ENCODE measurements at regions not wholly inside any gene's neighbourhood (a gene's known extent, or its start where the extent isn't known, plus 50 kb on each side); places are given as distances from the start of the nearest gene placed in this dataset.
"Not testable (repeated sequence)": the region's sequence is repeated elsewhere in the genome, so short reads cannot be mapped to it uniquely, and the experiment has no call there.

GRCh38 chr16:76059701-76060100 is 217.5 kb upstream of the CNTNAP4 start:
- Histone ChIP-seq H3K9ac (ENCODE audit: low read length) (no peak overlapping the region), H3K9me3 (ENCODE audit: control insufficient read depth, insufficient read depth, low read depth, low read length) (no peaks in the 10 kb centered on the region), H3K4me1 (ENCODE audit: control insufficient read depth, insufficient read depth, low read length) (no peaks in the 10 kb centered on the region), H3K4me3 (ENCODE audit: low read depth, low read length) (no peak overlapping the region), H3K27me3 (ENCODE audit: control insufficient read depth, insufficient read depth, low read length) (no peaks in the 10 kb centered on the region; the same call in 1 of the 2 replicates), H3K36me3 (ENCODE audit: control insufficient read depth, insufficient read depth, low read length) (no peaks in the 10 kb centered on the region), H3K27ac (ENCODE audit: low read depth, low read length) (no peak overlapping the region)

- Histone ChIP-seq H3K27me3 (ENCODE audit: control insufficient read depth, insufficient read depth, low read length) (no peaks in the 10 kb centered on the region), H3K4me3 (ENCODE audit: low read depth, low read length) (no peak overlapping the region), H3K4me1 (ENCODE audit: control insufficient read depth, insufficient read depth, low read length) (no peaks in the 10 kb centered on the region), H3K27ac (ENCODE audit: low read depth, low read length) (no peak overlapping the region), H3K9ac (ENCODE audit: low read length) (no peak overlapping the region), H3K9me3 (ENCODE audit: control insufficient read depth, insufficient read depth, low read depth, low read length) (peaks cover 3% of the 10 kb centered on the region; the same call in 1 of the 2 replicates), H3K36me3 (ENCODE audit: control insufficient read depth, insufficient read depth, low read length) (no peaks in the 10 kb centered on the region)
Measured at GRCh38 chr16:76071690-76072089, 205.5 kb upstream of the CNTNAP4 start.

- H3K9ac ChIP-seq (ENCODE audit: low read length), result no peak overlapping the region
- H3K9me3 ChIP-seq (ENCODE audit: control insufficient read depth, insufficient read depth, low read depth, low read length), result no peaks in the 10 kb centered on the region
- no peaks in the 10 kb centered on the region; the same call in 1 of the 2 replicates for H3K27me3 ChIP-seq (ENCODE audit: control insufficient read depth, insufficient read depth, low read length)
- no peak overlapping the region for H3K27ac ChIP-seq (ENCODE audit: low read depth, low read length)
- H3K4me1 ChIP-seq (ENCODE audit: control insufficient read depth, insufficient read depth, low read length), result no peaks in the 10 kb centered on the region
- no peaks in the 10 kb centered on the region for H3K36me3 ChIP-seq (ENCODE audit: control insufficient read depth, insufficient read depth, low read length)
- H3K4me3 ChIP-seq (ENCODE audit: low read depth, low read length), result no peak overlapping the region
Measured at GRCh38 chr16:76081967-76082366, 195.2 kb upstream of the CNTNAP4 start.

GRCh38 chr16:76106647-76107046 is 170.6 kb upstream of the CNTNAP4 start:
- Histone ChIP-seq H3K9me3 (ENCODE audit: control insufficient read depth, insufficient read depth, low read depth, low read length) (peaks cover 11% of the 10 kb centered on the region; the same call in 1 of the 2 replicates), H3K4me3 (ENCODE audit: low read depth, low read length) (no peak overlapping the region), H3K27ac (ENCODE audit: low read depth, low read length) (no peak overlapping the region), H3K36me3 (ENCODE audit: control insufficient read depth, insufficient read depth, low read length) (no peaks in the 10 kb centered on the region), H3K27me3 (ENCODE audit: control insufficient read depth, insufficient read depth, low read length) (no peaks in the 10 kb centered on the region), H3K4me1 (ENCODE audit: control insufficient read depth, insufficient read depth, low read length) (no peaks in the 10 kb centered on the region), H3K9ac (ENCODE audit: low read length) (no peak overlapping the region)

GRCh38 chr16:76108460-76108859 is 168.7 kb upstream of the CNTNAP4 start:
- H3K36me3 ChIP-seq (ENCODE audit: control insufficient read depth, insufficient read depth, low read length), result no peaks in the 10 kb centered on the region
- H3K27ac ChIP-seq (ENCODE audit: low read depth, low read length), result no peak overlapping the region
- H3K9ac ChIP-seq (ENCODE audit: low read length), result no peak overlapping the region
- H3K27me3 ChIP-seq (ENCODE audit: control insufficient read depth, insufficient read depth, low read length), result no peaks in the 10 kb centered on the region
- H3K9me3 ChIP-seq (ENCODE audit: control insufficient read depth, insufficient read depth, low read depth, low read length), result 0 out of 2 replicates have a peak, but pooled peaks cover 4% of the 10 kb centered on the region
- H3K4me3 ChIP-seq (ENCODE audit: low read depth, low read length), result no peak overlapping the region
- no peaks in the 10 kb centered on the region for H3K4me1 ChIP-seq (ENCODE audit: control insufficient read depth, insufficient read depth, low read length)

GRCh38 chr16:76114681-76115080 is 162.5 kb upstream of the CNTNAP4 start:
- Histone ChIP-seq H3K4me1 (ENCODE audit: control insufficient read depth, insufficient read depth, low read length) (no peaks in the 10 kb centered on the region), H3K9ac (ENCODE audit: low read length) (no peak overlapping the region), H3K27ac (ENCODE audit: low read depth, low read length) (no peak overlapping the region), H3K27me3 (ENCODE audit: control insufficient read depth, insufficient read depth, low read length) (no peaks in the 10 kb centered on the region), H3K36me3 (ENCODE audit: control insufficient read depth, insufficient read depth, low read length) (no peaks in the 10 kb centered on the region), H3K9me3 (ENCODE audit: control insufficient read depth, insufficient read depth, low read depth, low read length) (no peaks in the 10 kb centered on the region), H3K4me3 (ENCODE audit: low read depth, low read length) (no peak overlapping the region)

- Histone ChIP-seq H3K36me3 (ENCODE audit: control insufficient read depth, insufficient read depth, low read length) (no peaks in the 10 kb centered on the region), H3K27ac (ENCODE audit: low read depth, low read length) (no peak overlapping the region), H3K4me1 (ENCODE audit: control insufficient read depth, insufficient read depth, low read length) (no peaks in the 10 kb centered on the region), H3K9me3 (ENCODE audit: control insufficient read depth, insufficient read depth, low read depth, low read length) (no peaks in the 10 kb centered on the region), H3K9ac (ENCODE audit: low read length) (no peak overlapping the region), H3K4me3 (ENCODE audit: low read depth, low read length) (no peak overlapping the region), H3K27me3 (ENCODE audit: control insufficient read depth, insufficient read depth, low read length) (no peaks in the 10 kb centered on the region)
Measured at GRCh38 chr16:76118344-76118743, 158.9 kb upstream of the CNTNAP4 start.

GRCh38 chr16:76121636-76122035 is 155.6 kb upstream of the CNTNAP4 start:
- no peak overlapping the region for H3K27ac ChIP-seq (ENCODE audit: low read depth, low read length)
- H3K4me3 ChIP-seq (ENCODE audit: low read depth, low read length), result no peak overlapping the region
- no peak overlapping the region for H3K9ac ChIP-seq (ENCODE audit: low read length)
- H3K4me1 ChIP-seq (ENCODE audit: control insufficient read depth, insufficient read depth, low read length), result no peaks in the 10 kb centered on the region
- H3K36me3 ChIP-seq (ENCODE audit: control insufficient read depth, insufficient read depth, low read length), result no peaks in the 10 kb centered on the region
- no peaks in the 10 kb centered on the region for H3K27me3 ChIP-seq (ENCODE audit: control insufficient read depth, insufficient read depth, low read length)
- H3K9me3 ChIP-seq (ENCODE audit: control insufficient read depth, insufficient read depth, low read depth, low read length), result no peaks in the 10 kb centered on the region

GRCh38 chr16:76123966-76124365 is 153.2 kb upstream of the CNTNAP4 start:
- H3K27ac ChIP-seq (ENCODE audit: low read depth, low read length), result no peak overlapping the region
- no peak overlapping the region for H3K4me3 ChIP-seq (ENCODE audit: low read depth, low read length)

GRCh38 chr16:76125871-76126270 is 151.3 kb upstream of the CNTNAP4 start:
- no peak overlapping the region for H3K9ac ChIP-seq (ENCODE audit: low read length)
- no peak overlapping the region for H3K4me3 ChIP-seq (ENCODE audit: low read depth, low read length)
- H3K4me1 ChIP-seq (ENCODE audit: control insufficient read depth, insufficient read depth, low read length), result no peaks in the 10 kb centered on the region
- H3K27ac ChIP-seq (ENCODE audit: low read depth, low read length), result no peak overlapping the region
- no peaks in the 10 kb centered on the region for H3K27me3 ChIP-seq (ENCODE audit: control insufficient read depth, insufficient read depth, low read length)
- H3K9me3 ChIP-seq (ENCODE audit: control insufficient read depth, insufficient read depth, low read depth, low read length), result no peaks in the 10 kb centered on the region
- no peaks in the 10 kb centered on the region for H3K36me3 ChIP-seq (ENCODE audit: control insufficient read depth, insufficient read depth, low read length)

More at GRCh38 chr16:76123966-76124365, 153.2 kb upstream of the CNTNAP4 start:
- Histone ChIP-seq H3K9me3 (ENCODE audit: control insufficient read depth, insufficient read depth, low read depth, low read length) (no peaks in the 10 kb centered on the region), H3K27me3 (ENCODE audit: control insufficient read depth, insufficient read depth, low read length) (no peaks in the 10 kb centered on the region), H3K9ac (ENCODE audit: low read length) (no peak overlapping the region), H3K4me1 (ENCODE audit: control insufficient read depth, insufficient read depth, low read length) (no peaks in the 10 kb centered on the region), H3K36me3 (ENCODE audit: control insufficient read depth, insufficient read depth, low read length) (no peaks in the 10 kb centered on the region)

GRCh38 chr16:76138056-76138455 is 139.1 kb upstream of the CNTNAP4 start:
- not testable (repeated sequence) for H3K36me3 ChIP-seq (ENCODE audit: control insufficient read depth, insufficient read depth, low read length); H3K9ac ChIP-seq (ENCODE audit: low read length); H3K4me3 ChIP-seq (ENCODE audit: low read depth, low read length); H3K4me1 ChIP-seq (ENCODE audit: control insufficient read depth, insufficient read depth, low read length); H3K27me3 ChIP-seq (ENCODE audit: control insufficient read depth, insufficient read depth, low read length); H3K9me3 ChIP-seq (ENCODE audit: control insufficient read depth, insufficient read depth, low read depth, low read length); H3K27ac ChIP-seq (ENCODE audit: low read depth, low read length)

- Histone ChIP-seq H3K36me3 (ENCODE audit: control insufficient read depth, insufficient read depth, low read length) (no peaks in the 10 kb centered on the region), H3K9me3 (ENCODE audit: control insufficient read depth, insufficient read depth, low read depth, low read length) (no peaks in the 10 kb centered on the region), H3K27ac (ENCODE audit: low read depth, low read length) (no peak overlapping the region), H3K4me3 (ENCODE audit: low read depth, low read length) (no peak overlapping the region), H3K9ac (ENCODE audit: low read length) (no peak overlapping the region), H3K27me3 (ENCODE audit: control insufficient read depth, insufficient read depth, low read length) (no peaks in the 10 kb centered on the region), H3K4me1 (ENCODE audit: control insufficient read depth, insufficient read depth, low read length) (no peaks in the 10 kb centered on the region)
Measured at GRCh38 chr16:76157629-76158028, 119.6 kb upstream of the CNTNAP4 start.

Measured in HUES6 (cell line).